HCT116 (cell line): ENCODE measurements at regions not wholly inside any gene's neighbourhood (a gene's known extent, or its start where the extent isn't known, plus 50 kb on each side); places are given as distances from the start of the nearest gene placed in this dataset.

Source experiments
- ATAC-seq: fragments of 200-7000 bp; cut with Tn5 transposase; 2 replicates; pipeline ENCODE4 v1.9.1; 2020; ENCODE audit warnings: mild to moderate bottlenecking, moderate library complexity
- BruUV-seq: library from RNA; stranded (reverse); fragments of 400-500 nt; replicated peaks from 2 replicates; lab custom pipeline; 2021; lab: Mats Ljungman, UMichigan
- CTCF ChIA-PET: fragments of 300-600 bp; sonication (Branson Sonifier 250); formaldehyde crosslinking; loops from one replicate; lab custom pipeline; 2021; ENCODE audit warnings: antibody characterized with exemption; lab: Charles Lee
- POLR2A ChIA-PET: fragments of 300-600, 350-600 bp; sonication (Branson Sonifier 250); formaldehyde crosslinking; loops from one replicate; lab custom pipeline; 2021; ENCODE audit warnings: antibody characterized with exemption; lab: Charles Lee
- RAD21 ChIA-PET, 2 experiments: fragments of 300-600 bp; sonication (Branson Sonifier 250); formaldehyde crosslinking; loops; one replicate each; lab custom pipeline; 2023; ENCODE audit warnings: low total read pairs in 2 of 2; ENCODE audit not compliant: uncharacterized antibody in 2 of 2, unreplicated experiment in 2 of 2, low non-redundant PET in 1 of 2; lab: Charles Lee
- DNase-seq: peaks from one replicate; pipeline ENCODE4 v3.0.0-alpha.2; 2010; ENCODE audit warnings: low read depth, low spot score
- H2AFZ ChIP-seq: fragments of 200-600 bp; shearing (Covaris generic), sonication (generic); 2 replicates; pipeline ENCODE4 v1.6.1; 2017; ENCODE audit warnings: low read depth, mixed run types, mixed read lengths, antibody characterized with exemption, low read length; ENCODE audit not compliant: poor library complexity, severe bottlenecking
- H3K27ac ChIP-seq: 2 replicates; pipeline ENCODE4 v1.5.1; 2012; ENCODE audit warnings: low read depth, low read length
- H3K27me3 ChIP-seq: fragments of 200-600 bp; sonication (generic); 2 replicates; pipeline ENCODE4 v1.6.1; 2016; ENCODE audit warnings: mixed run types, low read length, mixed read lengths; ENCODE audit not compliant: insufficient read depth
- H3K36me3 ChIP-seq, 2 experiments: fragments of 200-500 bp in 1 of 2; fragments of 200-600 bp in 1 of 2; sonication (Bioruptor generic) in 1 of 2; sonication (generic) in 1 of 2; 2 replicates each; pipeline versions ENCODE4 v1.5.1 to v1.6.1; 2014 to 2016; ENCODE audit warnings: low read length in 2 of 2, inconsistent platforms in 1 of 2, mixed read lengths in 1 of 2, mixed run types in 1 of 2; ENCODE audit not compliant: insufficient read depth in 2 of 2, control insufficient read depth in 1 of 2
- H3K4me1 ChIP-seq, 2 experiments: fragments of 200-600 bp in 1 of 2; sonication (generic) in 1 of 2; 2 replicates each; pipeline versions ENCODE4 v1.5.1 to v1.6.1; 2012 to 2017; ENCODE audit warnings: low read length in 2 of 2, inconsistent platforms in 1 of 2, mild to moderate bottlenecking in 1 of 2, mixed read lengths in 1 of 2, mixed run types in 1 of 2, moderate library complexity in 1 of 2; ENCODE audit not compliant: insufficient read depth in 2 of 2, control insufficient read depth in 1 of 2
- H3K4me2 ChIP-seq: fragments of 200-600 bp; sonication (generic); 2 replicates; pipeline ENCODE4 v1.6.1; 2017; ENCODE audit warnings: mixed run types, low read length, mixed read lengths
- H3K4me3 ChIP-seq, 2 experiments: fragments of 200-600 bp in 1 of 2; sonication (generic) in 1 of 2; replicated peaks in 1 of 2; 2 replicates each; pipeline ENCODE4 v1.5.1; 2011 to 2016; ENCODE audit warnings: low read length in 2 of 2, control low read depth in 1 of 2, low read depth in 1 of 2, mild to moderate bottlenecking in 1 of 2, mixed read lengths in 1 of 2, mixed run types in 1 of 2
- H3K79me2 ChIP-seq: fragments of 200-600 bp; sonication (generic); 2 replicates; pipeline ENCODE4 v1.6.1; 2017; ENCODE audit warnings: mild to moderate bottlenecking, mixed run types, low read length, moderate library complexity, mixed read lengths; ENCODE audit not compliant: insufficient read depth
- H3K9ac ChIP-seq: fragments of 200-600 bp; sonication (generic); 2 replicates; pipeline ENCODE4 v1.6.1; 2016; ENCODE audit warnings: low read length, mixed read lengths
- H3K9me2 ChIP-seq: fragments of 200-600 bp; sonication (generic), shearing (Covaris generic); 2 replicates; pipeline ENCODE4 v1.6.1; 2017; ENCODE audit warnings: mixed run types, mild to moderate bottlenecking, moderate library complexity; ENCODE audit not compliant: insufficient read depth
- H3K9me3 ChIP-seq, 2 experiments: fragments of 200-500 bp in 1 of 2; fragments of 200-600 bp in 1 of 2; sonication (Bioruptor generic) in 1 of 2; sonication (generic) in 1 of 2; 2 replicates each; pipeline ENCODE4 v1.6.1; 2014 to 2017; ENCODE audit warnings: low read length in 2 of 2, mixed read lengths in 2 of 2, inconsistent platforms in 1 of 2, low read depth in 1 of 2, mild to moderate bottlenecking in 1 of 2, mixed run types in 1 of 2, moderate library complexity in 1 of 2; ENCODE audit not compliant: control insufficient read depth in 1 of 2, insufficient read depth in 1 of 2
- H4K20me1 ChIP-seq: fragments of 200-600 bp; sonication (generic), shearing (Covaris generic); 2 replicates; pipeline ENCODE4 v1.6.1; 2017; ENCODE audit warnings: mixed run types, mild to moderate bottlenecking, moderate library complexity; ENCODE audit not compliant: insufficient read depth
- CBX3 ChIP-seq: IDR thresholded peaks from 2 replicates; pipeline ENCODE4 v1.6.1; 2012; ENCODE audit warnings: low read depth
- ELF1 ChIP-seq: IDR thresholded peaks from 2 replicates; pipeline ENCODE4 v1.6.1; 2012; ENCODE audit warnings: low read depth, borderline replicate concordance
- EZH2 ChIP-seq: fragments of 200-600 bp; sonication (generic); IDR thresholded peaks from 2 replicates; pipeline ENCODE4 v1.6.1; 2017; ENCODE audit warnings: antibody characterized with exemption, mixed run types
- EZH2phosphoT487 ChIP-seq: fragments of 200-600 bp; IDR thresholded peaks from 2 replicates; pipeline ENCODE4 v1.6.1; 2018; ENCODE audit warnings: antibody characterized with exemption, borderline replicate concordance
- FOSL1 ChIP-seq: IDR thresholded peaks from 2 replicates; pipeline ENCODE4 v1.6.1; 2012; ENCODE audit warnings: low read depth
- JUND ChIP-seq: IDR thresholded peaks from 2 replicates; pipeline ENCODE4 v1.6.1; 2012
- SIN3A ChIP-seq: IDR thresholded peaks from 2 replicates; pipeline ENCODE4 v1.6.1; 2012; ENCODE audit warnings: low read depth
- SRF ChIP-seq: IDR thresholded peaks from 2 replicates; pipeline ENCODE4 v1.6.1; 2012; ENCODE audit warnings: low read depth
- TCF7L2 ChIP-seq: IDR thresholded peaks from 2 replicates; pipeline ENCODE4 v1.7.0; 2011; ENCODE audit warnings: borderline replicate concordance, inconsistent platforms; ENCODE audit not compliant: insufficient read depth, insufficient read length; ENCODE audit errors: extremely low read depth
- YY1 ChIP-seq: IDR thresholded peaks from 2 replicates; pipeline ENCODE4 v1.6.1; 2011; ENCODE audit warnings: low read length, low read depth, moderate library complexity, mild to moderate bottlenecking; ENCODE audit not compliant: insufficient replicate concordance; ENCODE audit errors: extremely low read depth
- ZFX ChIP-seq: fragments of 450-650 bp; IDR thresholded peaks from 2 replicates; pipeline ENCODE4 v1.6.1; 2017
- ZNF274 ChIP-seq: fragments of 200-500 bp; sonication (Bioruptor generic); IDR thresholded peaks from 2 replicates; pipeline ENCODE4 v1.6.1; 2014; ENCODE audit warnings: mild to moderate bottlenecking, low read depth, low read length, inconsistent platforms
- intact Hi-C: fragments of 100-400 bp; cut with micrococcal nuclease; formaldehyde crosslinking; loops from 2 replicates; pipeline ENCODE4 v1.10.0; 2022
- TF ChIP-seq, protein P1 (sequence below), 3 experiments: fragments of 200-600 bp in 1 of 3; sonication (generic) in 1 of 3; IDR thresholded peaks in 2 of 3; conservative IDR thresholded peaks in 1 of 3; 2 replicates each; pipeline ENCODE4 v1.5.1; 2012 to 2017; ENCODE audit warnings: low read depth in 2 of 3, low read length in 2 of 3, antibody characterized with exemption in 1 of 3, borderline replicate concordance in 1 of 3, control low read depth in 1 of 3, mild to moderate bottlenecking in 1 of 3, mixed read lengths in 1 of 3, mixed run types in 1 of 3, moderate library complexity in 1 of 3; ENCODE audit not compliant: insufficient read depth in 1 of 3
- TF ChIP-seq, protein P2 (sequence below): IDR thresholded peaks from 2 replicates; pipeline ENCODE4 v1.6.1; 2012
- TF ChIP-seq, protein P3 (sequence below): IDR thresholded peaks from 2 replicates; pipeline ENCODE4 v1.6.1; 2011; ENCODE audit warnings: mild to moderate bottlenecking, low read length, moderate library complexity; ENCODE audit not compliant: insufficient replicate concordance; ENCODE audit errors: extremely low read depth
- TF ChIP-seq, protein P4 (sequence below): IDR thresholded peaks from 2 replicates; pipeline ENCODE4 v1.6.1; 2012

DNA sequence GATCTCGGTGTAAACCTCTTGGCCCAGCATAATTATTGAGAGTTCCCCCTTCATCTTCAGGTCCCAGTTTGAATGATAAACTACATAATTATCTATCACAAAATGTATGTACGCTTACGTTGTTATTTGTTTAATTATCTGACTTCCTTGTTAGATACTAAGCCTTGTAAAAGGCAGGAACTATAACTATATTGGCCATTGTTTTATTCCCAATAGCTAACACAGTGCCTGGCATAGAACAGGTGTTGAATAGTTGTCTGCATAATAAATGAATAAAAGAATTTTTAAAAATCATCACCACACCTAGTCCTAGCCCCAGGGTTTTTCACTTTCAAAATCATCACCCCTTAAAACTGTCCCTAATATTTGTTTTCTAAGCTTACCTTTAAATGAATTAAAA is 207.9 kb downstream of the MREG start:
- no peak for ATAC-seq
- TF ChIP-seq, protein P1, sequence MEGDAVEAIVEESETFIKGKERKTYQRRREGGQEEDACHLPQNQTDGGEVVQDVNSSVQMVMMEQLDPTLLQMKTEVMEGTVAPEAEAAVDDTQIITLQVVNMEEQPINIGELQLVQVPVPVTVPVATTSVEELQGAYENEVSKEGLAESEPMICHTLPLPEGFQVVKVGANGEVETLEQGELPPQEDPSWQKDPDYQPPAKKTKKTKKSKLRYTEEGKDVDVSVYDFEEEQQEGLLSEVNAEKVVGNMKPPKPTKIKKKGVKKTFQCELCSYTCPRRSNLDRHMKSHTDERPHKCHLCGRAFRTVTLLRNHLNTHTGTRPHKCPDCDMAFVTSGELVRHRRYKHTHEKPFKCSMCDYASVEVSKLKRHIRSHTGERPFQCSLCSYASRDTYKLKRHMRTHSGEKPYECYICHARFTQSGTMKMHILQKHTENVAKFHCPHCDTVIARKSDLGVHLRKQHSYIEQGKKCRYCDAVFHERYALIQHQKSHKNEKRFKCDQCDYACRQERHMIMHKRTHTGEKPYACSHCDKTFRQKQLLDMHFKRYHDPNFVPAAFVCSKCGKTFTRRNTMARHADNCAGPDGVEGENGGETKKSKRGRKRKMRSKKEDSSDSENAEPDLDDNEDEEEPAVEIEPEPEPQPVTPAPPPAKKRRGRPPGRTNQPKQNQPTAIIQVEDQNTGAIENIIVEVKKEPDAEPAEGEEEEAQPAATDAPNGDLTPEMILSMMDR (IDR thresholded peaks at IDR 0.05 in 2 of 3, conservative IDR thresholded peaks at IDR 0.05 in 1 of 3; ENCODE audit: borderline replicate concordance in 1 of 3, insufficient read depth in 1 of 3, low read depth in 2 of 3, low read length in 2 of 3): no peak
- TF ChIP-seq, protein P2, sequence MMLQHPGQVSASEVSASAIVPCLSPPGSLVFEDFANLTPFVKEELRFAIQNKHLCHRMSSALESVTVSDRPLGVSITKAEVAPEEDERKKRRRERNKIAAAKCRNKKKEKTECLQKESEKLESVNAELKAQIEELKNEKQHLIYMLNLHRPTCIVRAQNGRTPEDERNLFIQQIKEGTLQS: no peak
- TF ChIP-seq, protein P3, sequence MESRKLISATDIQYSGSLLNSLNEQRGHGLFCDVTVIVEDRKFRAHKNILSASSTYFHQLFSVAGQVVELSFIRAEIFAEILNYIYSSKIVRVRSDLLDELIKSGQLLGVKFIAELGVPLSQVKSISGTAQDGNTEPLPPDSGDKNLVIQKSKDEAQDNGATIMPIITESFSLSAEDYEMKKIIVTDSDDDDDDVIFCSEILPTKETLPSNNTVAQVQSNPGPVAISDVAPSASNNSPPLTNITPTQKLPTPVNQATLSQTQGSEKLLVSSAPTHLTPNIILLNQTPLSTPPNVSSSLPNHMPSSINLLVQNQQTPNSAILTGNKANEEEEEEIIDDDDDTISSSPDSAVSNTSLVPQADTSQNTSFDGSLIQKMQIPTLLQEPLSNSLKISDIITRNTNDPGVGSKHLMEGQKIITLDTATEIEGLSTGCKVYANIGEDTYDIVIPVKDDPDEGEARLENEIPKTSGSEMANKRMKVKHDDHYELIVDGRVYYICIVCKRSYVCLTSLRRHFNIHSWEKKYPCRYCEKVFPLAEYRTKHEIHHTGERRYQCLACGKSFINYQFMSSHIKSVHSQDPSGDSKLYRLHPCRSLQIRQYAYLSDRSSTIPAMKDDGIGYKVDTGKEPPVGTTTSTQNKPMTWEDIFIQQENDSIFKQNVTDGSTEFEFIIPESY: no peak
- TF ChIP-seq ZNF274 (no peak), EZH2phosphoT487 (no peak), YY1 (no peak), EZH2 (no peak), SRF (no peak), ELF1 (no peak), TCF7L2 (no peak), CBX3 (no peak), ZFX (no peak), FOSL1 (no peak), JUND (no peak), SIN3A (no peak)
- TF ChIP-seq, protein P4, sequence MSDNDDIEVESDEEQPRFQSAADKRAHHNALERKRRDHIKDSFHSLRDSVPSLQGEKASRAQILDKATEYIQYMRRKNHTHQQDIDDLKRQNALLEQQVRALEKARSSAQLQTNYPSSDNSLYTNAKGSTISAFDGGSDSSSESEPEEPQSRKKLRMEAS: no peak
- Histone ChIP-seq H3K9ac (no peak overlapping the region), H3K9me3 (no peaks in the 10 kb centered on the region), H3K27me3 (no peaks in the 10 kb centered on the region), H3K4me1 (no peaks in the 10 kb centered on the region), H3K36me3 (no peaks in the 10 kb centered on the region), H3K4me2 (no peak overlapping the region), H4K20me1 (no peaks in the 10 kb centered on the region), H3K4me3 (no peak overlapping the region), H3K9me2 (peaks cover 3% of the 10 kb centered on the region; the same call in 1 of the 2 replicates), H2AFZ (no peak overlapping the region), H3K27ac (no peak overlapping the region), H3K79me2 (no peaks in the 10 kb centered on the region)
- intact Hi-C loops: no loop called here
- ChIA-PET CTCF (no interaction called here), POLR2A (no interaction called here), RAD21 (no interaction called here)
- DNase-seq: no peak
- no TSS peak for BruUV-seq
